Upper lobe of right lung (tissue), 1 donor: ENCODE measurements at regions not wholly inside any gene's neighbourhood (a gene's known extent, or its start where the extent isn't known, plus 50 kb on each side); places are given as distances from the start of the nearest gene placed in this dataset.

ENCODE experiments used
- ATAC-seq: fragments of 200-7000 bp; cut with Tn5 transposase; one replicate; pipeline ENCODE4 v1.9.1; 2020; ENCODE audit warnings: mild to moderate bottlenecking, moderate library complexity
- DNase-seq: peaks from one replicate; pipeline ENCODE4 v3.0.0-alpha.2; 2020
- H3K27ac ChIP-seq: fragments of 200-600 bp; one replicate; pipeline ENCODE4 v1.8.0; 2022
- H3K27me3 ChIP-seq: fragments of 200-600 bp; one replicate; pipeline ENCODE4 v1.8.0; 2022; ENCODE audit warnings: mild to moderate bottlenecking
- H3K36me3 ChIP-seq: fragments of 200-600 bp; one replicate; pipeline ENCODE4 v1.8.0; 2022
- H3K4me1 ChIP-seq: fragments of 200-600 bp; one replicate; pipeline ENCODE4 v1.8.0; 2022
- H3K4me3 ChIP-seq: fragments of 200-600 bp; one replicate; pipeline ENCODE4 v1.8.0; 2022; ENCODE audit warnings: mild to moderate bottlenecking
- H3K9me3 ChIP-seq: fragments of 200-600 bp; one replicate; pipeline ENCODE4 v1.8.0; 2022
- intact Hi-C: fragments of 100-400 bp; cut with DNase I; formaldehyde crosslinking; loops from one replicate; pipeline ENCODE4 v1.11.0; 2022
- TF ChIP-seq, protein P1 (sequence below): fragments of 200-600 bp; IDR thresholded peaks from one replicate; pipeline ENCODE4 v1.8.0; 2022; ENCODE audit warnings: antibody characterized with exemption
- donor health status: DM: no; HTN: yes; CAD: no; lungs with severe emphysema.

GRCh38 chr13:62593804-62594203 lies 1178.2 kb upstream of the PCDH20 start:
- ATAC-seq, result no peak
- H3K4me1 ChIP-seq, result no peaks in the 10 kb centered on the region
- no peaks in the 10 kb centered on the region for H3K36me3 ChIP-seq
- no peak for DNase-seq
- TF ChIP-seq, protein P1, sequence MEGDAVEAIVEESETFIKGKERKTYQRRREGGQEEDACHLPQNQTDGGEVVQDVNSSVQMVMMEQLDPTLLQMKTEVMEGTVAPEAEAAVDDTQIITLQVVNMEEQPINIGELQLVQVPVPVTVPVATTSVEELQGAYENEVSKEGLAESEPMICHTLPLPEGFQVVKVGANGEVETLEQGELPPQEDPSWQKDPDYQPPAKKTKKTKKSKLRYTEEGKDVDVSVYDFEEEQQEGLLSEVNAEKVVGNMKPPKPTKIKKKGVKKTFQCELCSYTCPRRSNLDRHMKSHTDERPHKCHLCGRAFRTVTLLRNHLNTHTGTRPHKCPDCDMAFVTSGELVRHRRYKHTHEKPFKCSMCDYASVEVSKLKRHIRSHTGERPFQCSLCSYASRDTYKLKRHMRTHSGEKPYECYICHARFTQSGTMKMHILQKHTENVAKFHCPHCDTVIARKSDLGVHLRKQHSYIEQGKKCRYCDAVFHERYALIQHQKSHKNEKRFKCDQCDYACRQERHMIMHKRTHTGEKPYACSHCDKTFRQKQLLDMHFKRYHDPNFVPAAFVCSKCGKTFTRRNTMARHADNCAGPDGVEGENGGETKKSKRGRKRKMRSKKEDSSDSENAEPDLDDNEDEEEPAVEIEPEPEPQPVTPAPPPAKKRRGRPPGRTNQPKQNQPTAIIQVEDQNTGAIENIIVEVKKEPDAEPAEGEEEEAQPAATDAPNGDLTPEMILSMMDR, result no peak
- no peak overlapping the region for H3K27ac ChIP-seq
- H3K27me3 ChIP-seq, result no peaks in the 10 kb centered on the region
- no peak overlapping the region for H3K4me3 ChIP-seq
- H3K9me3 ChIP-seq, result no peaks in the 10 kb centered on the region
- intact Hi-C loops, result no loop called here

DNA sequence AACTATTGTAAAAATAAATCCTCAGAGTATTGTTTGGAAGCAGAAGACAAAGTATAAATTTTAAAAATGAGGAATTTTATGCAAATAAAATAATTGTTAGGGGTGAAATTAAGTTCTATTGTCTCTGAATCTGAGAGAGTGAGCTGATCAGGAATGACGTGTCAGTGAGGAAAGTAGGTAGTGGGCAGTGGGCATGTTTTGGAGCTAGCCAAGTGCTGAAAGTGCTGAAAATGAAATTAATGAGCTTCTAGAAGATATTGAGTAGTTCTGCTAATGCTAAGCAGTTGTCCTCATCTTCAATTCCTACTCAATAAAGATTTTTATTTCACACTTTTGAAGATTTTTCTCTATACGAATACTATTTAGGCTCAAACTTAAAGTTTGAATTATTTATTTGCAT lies 1167.8 kb upstream of the PCDH20 start:
- TF ChIP-seq, protein P1, result no peak
- ATAC-seq, result no peak
- H3K4me3 ChIP-seq, result no peak overlapping the region
- H3K9me3 ChIP-seq, result no peaks in the 10 kb centered on the region
- H3K27ac ChIP-seq, result no peak overlapping the region
- DNase-seq, result no peak
- no peaks in the 10 kb centered on the region for H3K27me3 ChIP-seq
- intact Hi-C loops, result no loop called here
- H3K4me1 ChIP-seq, result no peaks in the 10 kb centered on the region
- H3K36me3 ChIP-seq, result no peaks in the 10 kb centered on the region

- Histone ChIP-seq H3K4me1 (no peaks in the 10 kb centered on the region), H3K4me3 (no peak overlapping the region), H3K27me3 (no peaks in the 10 kb centered on the region), H3K36me3 (no peaks in the 10 kb centered on the region), H3K9me3 (no peaks in the 10 kb centered on the region), H3K27ac (no peak overlapping the region)
- DNase-seq, result no peak
- TF ChIP-seq, protein P1, result no peak
- ATAC-seq, result no peak
- intact Hi-C loops, result no loop called here
These were observed 1162.8 kb upstream of the PCDH20 start for GRCh38 chr13:62578402-62578801.

- H3K27me3 ChIP-seq, result no peaks in the 10 kb centered on the region
- no peak for ATAC-seq
- no peaks in the 10 kb centered on the region for H3K9me3 ChIP-seq
- no peak overlapping the region for H3K27ac ChIP-seq
- H3K36me3 ChIP-seq, result no peaks in the 10 kb centered on the region
- intact Hi-C loops, result no loop called here
- TF ChIP-seq, protein P1, result no peak
- DNase-seq, result no peak
- H3K4me1 ChIP-seq, result no peaks in the 10 kb centered on the region
- no peak overlapping the region for H3K4me3 ChIP-seq
These were observed 1149.1 kb upstream of the PCDH20 start for GRCh38 chr13:62564770-62565169.

- Histone ChIP-seq H3K36me3 (no peaks in the 10 kb centered on the region), H3K4me3 (no peak overlapping the region), H3K27me3 (no peaks in the 10 kb centered on the region), H3K9me3 (no peaks in the 10 kb centered on the region), H3K4me1 (no peaks in the 10 kb centered on the region), H3K27ac (no peak overlapping the region)
- TF ChIP-seq, protein P1, result no peak
- ATAC-seq (no peak), DNase-seq (no peak)
- intact Hi-C loops, result no loop called here
These were observed 1147.6 kb upstream of the PCDH20 start for GRCh38 chr13:62563251-62563650.

GRCh38 chr13:62556978-62557377 lies 1141.3 kb upstream of the PCDH20 start:
- ATAC-seq, result no peak
- no peak for DNase-seq
- intact Hi-C loops, result no loop called here
- no peaks in the 10 kb centered on the region for H3K4me1 ChIP-seq
- TF ChIP-seq, protein P1, result no peak
- H3K9me3 ChIP-seq, result no peaks in the 10 kb centered on the region
- no peak overlapping the region for H3K27ac ChIP-seq
- no peaks in the 10 kb centered on the region for H3K36me3 ChIP-seq
- no peaks in the 10 kb centered on the region for H3K27me3 ChIP-seq
- H3K4me3 ChIP-seq, result no peak overlapping the region
